Glutamatergic neuron (in vitro differentiated cells): ENCODE measurements at regions not wholly inside any gene's neighbourhood (a gene's known extent, or its start where the extent isn't known, plus 50 kb on each side); places are given as distances from the start of the nearest gene placed in this dataset.
"Not testable (repeated sequence)": the region's sequence is repeated elsewhere in the genome, so short reads cannot be mapped to it uniquely, and the experiment has no call there.

Source experiments
- DNase-seq: peaks from one replicate; pipeline ENCODE4 v3.0.0; 2022
- H3K27ac Mint-ChIP-seq: one replicate; pipeline ENCODE4 v1.8.0; 2020; ENCODE audit warnings: mild to moderate bottlenecking, mixed read lengths, inconsistent platforms; ENCODE audit not compliant: unreplicated experiment
- H3K27me3 Mint-ChIP-seq: one replicate; pipeline ENCODE4 v1.8.0; 2020; ENCODE audit warnings: mild to moderate bottlenecking, moderate library complexity, mixed read lengths, inconsistent platforms; ENCODE audit not compliant: unreplicated experiment
- H3K36me3 Mint-ChIP-seq: one replicate; pipeline ENCODE4 v1.8.0; 2020; ENCODE audit warnings: mild to moderate bottlenecking, mixed read lengths, inconsistent platforms; ENCODE audit not compliant: unreplicated experiment
- H3K4me1 Mint-ChIP-seq: one replicate; pipeline ENCODE4 v1.8.0; 2020; ENCODE audit warnings: mild to moderate bottlenecking, low read depth, mixed read lengths, inconsistent platforms; ENCODE audit not compliant: unreplicated experiment
- H3K4me3 Mint-ChIP-seq: one replicate; pipeline ENCODE4 v1.8.0; 2020; ENCODE audit warnings: mild to moderate bottlenecking, mixed read lengths, inconsistent platforms; ENCODE audit not compliant: unreplicated experiment
- H3K9me3 Mint-ChIP-seq: one replicate; pipeline ENCODE4 v1.8.0; 2020; ENCODE audit warnings: mild to moderate bottlenecking, moderate library complexity, mixed read lengths, inconsistent platforms; ENCODE audit not compliant: unreplicated experiment
- CTCF ChIP-seq: fragments of 200-600 bp; sonication (generic); IDR thresholded peaks from one replicate; pipeline ENCODE4 v1.5.0; 2021; ENCODE audit not compliant: partially characterized antibody, unreplicated experiment

- no peak overlapping the region for H3K27ac Mint-ChIP-seq
Measured at GRCh38 chr6:135722679-135723078, 128.8 kb upstream of the PDE7B start.

GRCh38 chr6:135728589-135728988, 122.9 kb upstream of the PDE7B start:
- peaks cover 5% of the 10 kb centered on the region for H3K9me3 Mint-ChIP-seq
- DNase-seq, result no peak
- no peaks in the 10 kb centered on the region for H3K4me1 Mint-ChIP-seq
- H3K4me3 Mint-ChIP-seq, result no peak overlapping the region
- H3K27ac Mint-ChIP-seq, result no peak overlapping the region
- TF ChIP-seq CTCF, result no peak
- peaks cover 6% of the 10 kb centered on the region for H3K36me3 Mint-ChIP-seq
- H3K27me3 Mint-ChIP-seq, result no peaks in the 10 kb centered on the region

More at GRCh38 chr6:135722679-135723078, 128.8 kb upstream of the PDE7B start:
- no peak for TF ChIP-seq CTCF
- Mint-ChIP-seq H3K9me3 (peaks cover 7% of the 10 kb centered on the region), H3K27me3 (no peaks in the 10 kb centered on the region), H3K4me1 (no peaks in the 10 kb centered on the region), H3K4me3 (no peak overlapping the region), H3K36me3 (peaks cover 6% of the 10 kb centered on the region)
- DNase-seq, result no peak

- Mint-ChIP-seq H3K4me1 (no peaks in the 10 kb centered on the region), H3K9me3 (peaks cover 2% of the 10 kb centered on the region), H3K36me3 (no peaks in the 10 kb centered on the region), H3K27ac (no peak overlapping the region), H3K4me3 (no peak overlapping the region), H3K27me3 (no peaks in the 10 kb centered on the region)
- DNase-seq, result no peak
- no peak for TF ChIP-seq CTCF
Measured at GRCh38 chr6:135731116-135731515, 120.4 kb upstream of the PDE7B start.

- not testable (repeated sequence) for H3K9me3 Mint-ChIP-seq, H3K27ac Mint-ChIP-seq, DNase-seq, H3K27me3 Mint-ChIP-seq, H3K4me3 Mint-ChIP-seq, H3K4me1 Mint-ChIP-seq, H3K36me3 Mint-ChIP-seq
Measured at GRCh38 chr6:135736351-135736750, 115.2 kb upstream of the PDE7B start.

GRCh38 chr6:135738636-135739035, 112.9 kb upstream of the PDE7B start:
- Mint-ChIP-seq H3K27me3 (peaks cover 2% of the 10 kb centered on the region), H3K4me1 (no peaks in the 10 kb centered on the region), H3K27ac (no peak overlapping the region), H3K4me3 (no peak overlapping the region), H3K36me3 (no peaks in the 10 kb centered on the region), H3K9me3 (peaks cover 2% of the 10 kb centered on the region)
- no peak for DNase-seq
- no peak for TF ChIP-seq CTCF

GRCh38 chr6:135739288-135739687, 112.2 kb upstream of the PDE7B start:
- Mint-ChIP-seq H3K9me3 (peaks cover 2% of the 10 kb centered on the region), H3K36me3 (no peaks in the 10 kb centered on the region), H3K4me3 (no peak overlapping the region), H3K27ac (no peak overlapping the region), H3K27me3 (peaks cover 2% of the 10 kb centered on the region), H3K4me1 (no peaks in the 10 kb centered on the region)
- DNase-seq, result no peak
- TF ChIP-seq CTCF, result no peak
